GM21447 (cell line): ENCODE measurements at regions not wholly inside any gene's neighbourhood (a gene's known extent, or its start where the extent isn't known, plus 50 kb on each side); places are given as distances from the start of the nearest gene placed in this dataset.
A peak's percentile ranks its signal among the peaks of the same experiment; 100 is the strongest.

Experiments used
- ATAC-seq: cut with Tn5 transposase; IDR thresholded peaks from one replicate; pipeline ENCODE4 v1.9.1; 2021; ENCODE audit not compliant: unreplicated experiment

DNA sequence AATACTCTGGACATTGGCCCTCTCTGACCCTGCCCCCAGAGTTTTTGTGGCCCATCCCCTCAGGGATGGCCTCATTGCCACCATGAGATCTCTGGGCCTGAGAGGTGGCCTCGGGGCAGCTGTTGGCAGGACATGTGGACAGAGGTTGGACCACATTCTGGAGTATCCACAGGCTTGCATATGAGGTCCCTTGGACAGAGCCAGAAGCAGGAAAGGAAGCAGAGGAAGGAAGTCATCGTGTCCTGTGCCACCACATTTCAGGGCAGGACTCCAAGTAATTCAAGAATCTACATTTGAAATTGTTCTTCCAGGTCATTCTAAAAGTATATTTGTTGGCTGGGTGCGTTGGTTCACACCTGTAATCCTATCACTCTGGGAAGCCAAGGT lies 95.9 kb upstream of the PPP2R5A start:
- ATAC-seq = no peak

DNA sequence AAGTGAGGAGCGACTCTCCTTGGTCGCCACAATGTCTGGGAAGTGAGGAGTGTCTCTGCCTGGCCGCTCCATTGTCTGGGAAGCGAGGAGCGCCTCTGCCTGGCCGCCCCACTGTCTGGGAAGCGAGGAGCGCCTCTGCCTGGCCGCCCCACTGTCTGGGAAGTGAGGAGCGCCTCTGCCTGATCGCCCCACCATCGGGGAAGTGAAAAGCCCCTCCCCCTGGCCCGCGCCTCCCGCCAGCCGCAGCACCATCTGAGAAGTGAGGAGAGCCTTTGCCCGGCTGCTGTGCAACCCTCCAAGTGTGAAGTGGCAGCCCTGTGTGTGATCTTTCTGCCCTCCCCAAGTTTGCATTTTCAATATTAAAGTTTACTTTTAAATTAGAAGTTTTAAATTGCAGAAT lies 95.0 kb upstream of the PPP2R5A start:
- no peak for ATAC-seq

DNA sequence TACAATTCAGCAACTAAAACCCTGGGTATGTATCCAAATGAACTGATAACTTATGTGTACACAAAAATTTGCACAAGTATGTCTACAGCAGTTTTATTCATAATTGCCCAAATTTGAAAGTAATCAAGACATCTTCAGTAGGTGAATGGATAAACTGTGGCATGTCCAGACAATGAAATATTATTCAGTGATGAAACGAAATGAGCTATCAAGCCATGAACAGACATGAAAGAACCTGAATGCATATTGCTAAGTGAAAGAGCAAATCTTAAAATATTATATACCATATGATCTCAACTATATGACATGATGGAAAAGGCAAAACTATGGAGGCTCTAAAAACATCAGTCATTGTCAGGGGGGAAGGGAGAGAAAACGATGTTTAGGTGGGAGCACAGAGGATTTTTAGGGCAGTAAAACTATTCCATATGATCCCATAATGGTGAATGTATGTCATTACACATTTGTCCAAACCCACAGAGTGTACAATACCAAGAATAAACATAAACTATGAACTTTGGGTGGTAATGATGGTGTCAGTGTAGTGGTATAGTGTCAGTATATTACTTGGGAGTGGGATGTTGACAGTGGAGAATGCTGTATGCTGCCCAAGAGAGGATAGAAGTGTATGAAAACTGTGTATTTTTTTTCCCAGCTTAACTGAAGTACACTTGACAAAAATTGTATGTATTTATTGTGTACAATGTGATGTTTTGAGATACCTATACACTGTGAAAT lies 92.8 kb upstream of the PPP2R5A start:
- no peak for ATAC-seq

DNA sequence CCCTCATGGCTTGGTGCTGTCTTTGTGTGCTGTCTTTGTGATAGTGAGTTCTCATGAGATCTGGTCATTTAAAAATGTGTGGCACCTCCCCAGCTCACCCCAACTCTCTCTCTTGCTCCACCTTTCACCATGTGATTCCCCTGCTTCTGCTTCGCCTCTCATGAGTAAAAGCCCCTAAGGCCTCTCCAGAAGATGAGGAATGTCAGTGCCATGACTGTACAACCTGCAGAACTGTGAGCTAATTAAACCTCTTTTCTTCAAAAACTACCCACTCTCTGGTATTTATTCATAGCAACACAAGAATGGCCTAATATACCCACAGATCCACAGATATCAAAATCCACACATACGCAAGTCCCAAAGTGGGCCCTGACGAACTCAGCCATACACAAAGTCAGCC lies 88.9 kb upstream of the PPP2R5A start:
- no peak for ATAC-seq

DNA sequence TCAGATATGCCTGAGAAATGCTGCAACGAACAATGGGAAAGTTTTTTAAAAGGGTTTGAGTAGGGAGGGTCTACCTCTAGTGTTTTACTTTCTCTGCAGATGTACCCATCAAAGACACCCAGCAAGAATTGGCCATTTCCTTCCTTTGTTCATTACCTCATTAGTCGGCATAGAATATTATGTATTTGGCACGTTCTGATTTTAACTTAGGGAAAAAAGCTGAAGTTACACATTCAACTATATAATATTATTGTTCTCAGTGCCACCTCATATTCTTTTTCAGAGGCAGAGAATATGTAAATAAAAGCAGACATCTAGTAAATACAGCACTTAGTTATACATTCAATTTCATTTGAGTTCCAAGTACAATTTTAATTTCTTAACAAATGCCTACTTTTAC lies 83.7 kb upstream of the PPP2R5A start:
- ATAC-seq = no peak

DNA sequence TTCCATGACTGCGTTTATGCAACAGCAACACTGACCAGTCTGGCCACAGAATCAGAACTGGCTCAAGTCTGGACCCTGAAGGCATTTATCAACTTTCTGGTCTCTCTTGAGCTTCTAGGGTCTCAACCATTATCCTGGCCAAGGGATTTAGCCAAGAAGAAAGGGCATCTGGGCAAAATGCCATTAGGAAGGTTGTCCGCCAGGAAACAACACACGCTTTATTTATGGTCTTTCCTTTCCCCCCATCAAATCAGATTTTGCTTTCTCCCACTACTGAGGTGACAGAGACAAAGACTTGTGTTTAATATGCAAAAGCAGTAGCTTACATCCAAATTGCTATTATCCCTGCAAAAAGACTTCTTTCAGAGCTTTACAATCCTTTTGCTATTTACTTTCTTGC lies 81.6 kb upstream of the PPP2R5A start:
- no peak for ATAC-seq

DNA sequence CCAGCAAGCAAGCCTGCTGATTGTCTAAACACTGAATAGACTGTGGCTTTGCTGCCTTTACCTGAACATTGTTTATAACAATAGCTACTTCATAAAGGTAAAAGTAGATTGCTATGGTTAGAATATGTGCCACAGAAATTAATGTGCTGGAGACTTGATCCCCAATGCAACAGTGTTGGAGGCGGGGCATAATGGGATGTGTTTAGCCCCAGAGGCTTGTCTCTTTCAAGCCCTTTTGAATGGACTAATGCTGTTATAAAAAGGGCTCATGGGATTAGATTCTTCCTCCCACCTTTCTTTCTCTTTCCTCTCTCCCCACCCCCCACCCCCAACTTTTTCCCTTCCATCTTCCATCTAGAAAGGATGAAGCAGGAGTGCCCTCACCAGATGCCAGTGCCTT lies 80.2 kb upstream of the PPP2R5A start:
- ATAC-seq = no peak

DNA sequence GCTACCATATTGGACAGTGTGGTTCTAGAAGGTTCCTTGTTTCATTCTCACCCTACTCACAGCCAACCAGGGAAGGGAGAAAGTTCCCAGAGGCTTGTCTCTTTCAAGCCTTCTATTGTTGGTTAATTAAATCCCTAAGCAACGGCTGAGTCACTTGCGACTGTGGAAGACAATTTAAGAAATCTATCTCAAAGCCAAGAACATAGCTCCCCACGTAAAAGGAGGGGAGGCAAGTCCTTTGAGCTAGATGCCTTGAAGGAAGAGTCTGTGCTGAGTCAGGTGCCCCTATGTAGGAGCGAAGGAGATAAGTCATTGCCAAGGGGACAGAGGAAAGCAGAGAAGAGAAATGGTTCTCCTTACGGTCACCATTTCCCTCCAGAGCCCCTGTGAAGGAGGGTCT lies 79.4 kb upstream of the PPP2R5A start:
- ATAC-seq = no peak

DNA sequence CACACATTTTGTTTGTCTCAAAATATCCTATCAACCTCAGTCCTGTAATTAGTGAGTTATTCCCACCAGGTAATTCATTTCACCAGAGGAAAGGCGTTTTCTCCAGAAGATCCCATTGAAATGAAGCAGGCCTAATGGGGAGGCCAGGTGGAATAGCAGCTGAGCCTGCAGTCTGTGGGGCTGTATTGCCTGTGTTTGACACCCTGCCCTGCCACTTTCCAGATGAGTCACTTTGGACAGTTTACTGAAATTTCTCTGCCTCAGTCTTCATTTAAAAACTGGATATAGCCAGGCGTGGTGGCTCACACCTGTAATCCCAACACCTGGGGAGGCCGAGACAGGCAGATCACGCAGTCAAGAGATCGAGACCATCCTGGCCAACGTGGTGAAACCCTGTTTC lies 78.1 kb upstream of the PPP2R5A start:
- no peak for ATAC-seq

DNA sequence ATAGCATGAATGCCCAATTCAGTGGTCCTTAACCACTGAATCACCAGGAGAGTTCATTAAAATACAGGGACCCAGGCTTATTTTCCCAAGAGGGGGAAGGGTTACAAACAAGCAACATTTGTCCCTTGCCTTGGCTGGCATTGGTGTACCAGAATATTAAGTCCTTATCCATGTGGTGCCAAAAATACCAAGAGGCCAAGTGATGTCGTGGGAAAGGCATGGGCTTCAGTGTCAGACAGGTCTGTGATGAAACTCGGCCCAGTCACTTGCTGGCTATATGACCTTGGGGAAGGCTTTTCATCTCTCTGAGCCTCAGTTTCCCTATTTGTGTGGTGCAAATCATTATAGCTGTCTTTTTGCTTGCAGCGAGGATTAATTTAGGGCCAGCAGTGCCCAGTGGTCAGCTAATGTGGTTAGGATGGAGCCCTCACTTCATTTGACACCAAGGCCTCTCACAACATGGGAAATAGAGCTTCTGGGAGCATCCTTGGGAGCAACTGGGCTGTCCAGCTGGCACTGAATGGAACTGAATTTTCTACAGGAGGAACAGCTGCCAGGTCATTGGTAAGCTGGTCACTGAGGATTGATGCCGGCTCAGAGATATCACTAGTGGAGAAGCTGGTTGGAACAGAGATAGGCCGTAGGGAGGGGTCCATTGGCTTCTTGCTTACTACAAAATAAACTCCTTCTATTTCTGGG lies 77.2 kb upstream of the PPP2R5A start:
- ATAC-seq = no peak

DNA sequence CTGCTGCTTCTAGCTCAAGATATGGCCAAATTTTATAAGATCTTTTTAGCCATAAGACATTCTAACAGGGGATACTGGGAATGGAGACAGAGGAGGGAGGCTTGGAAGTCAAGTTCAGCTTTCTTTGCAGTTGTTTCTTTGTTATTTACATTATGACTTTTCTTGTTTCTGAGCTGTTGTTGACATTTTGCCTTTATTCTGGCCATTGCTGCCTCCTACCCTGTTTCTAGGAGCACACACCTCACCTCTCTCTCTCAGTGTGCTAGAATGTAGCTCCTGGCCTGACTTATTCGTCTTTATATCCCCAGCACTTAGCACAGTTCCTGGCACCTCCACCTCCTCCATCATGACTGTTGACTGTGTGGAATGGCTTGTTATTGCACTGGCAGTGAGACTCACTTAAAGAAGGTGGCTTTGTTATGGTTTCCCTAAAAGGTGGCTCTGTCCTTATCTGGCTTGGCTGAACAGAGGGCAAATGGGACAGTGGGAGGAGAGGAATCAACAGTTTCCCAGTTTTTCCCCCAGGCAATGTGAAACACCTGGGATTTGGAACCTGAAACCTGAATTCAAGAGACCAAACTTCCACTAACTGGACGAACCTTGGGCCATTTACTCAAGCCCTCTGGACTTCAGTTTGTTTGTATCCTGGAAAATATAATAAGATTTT lies 76.1 kb upstream of the PPP2R5A start:
- ATAC-seq = no peak

DNA sequence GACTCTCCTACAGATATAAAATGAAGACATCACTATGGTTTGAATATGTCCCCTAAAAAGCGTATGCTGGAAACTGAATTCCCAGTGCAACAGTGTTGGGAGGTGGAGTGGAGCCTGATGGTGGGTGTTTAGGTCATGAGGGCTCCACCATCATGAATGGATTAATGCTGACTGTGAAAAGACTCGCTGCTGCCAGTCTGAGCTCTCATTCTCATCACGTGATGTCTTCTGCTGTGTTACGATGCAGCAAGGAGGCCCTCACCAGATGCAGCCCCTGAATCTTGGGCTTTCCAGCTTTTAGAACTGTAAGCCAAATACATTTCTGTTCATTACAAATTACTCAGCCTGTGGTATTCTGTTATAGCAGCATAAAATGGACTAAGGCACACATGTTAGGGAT lies 73.8 kb upstream of the PPP2R5A start:
- no peak for ATAC-seq

DNA sequence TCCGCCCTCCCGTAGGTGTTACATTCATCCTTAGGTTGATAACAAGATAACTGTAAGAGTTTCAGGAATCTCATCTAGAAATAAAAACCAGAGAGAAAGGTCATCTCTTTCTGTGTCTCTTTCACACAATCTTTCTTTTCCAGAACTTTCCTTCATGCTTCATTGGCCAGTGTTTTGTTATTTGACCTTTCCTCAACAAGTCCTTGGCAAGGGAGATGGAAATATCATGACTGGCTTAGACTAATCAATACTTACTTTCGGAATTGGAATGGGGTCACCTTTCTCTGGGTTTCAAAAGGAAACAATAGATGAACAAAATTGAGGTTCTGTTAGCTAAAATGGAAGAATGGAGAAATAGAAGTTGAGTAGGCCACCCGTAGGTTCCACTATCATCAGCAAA lies 72.9 kb upstream of the PPP2R5A start:
- ATAC-seq = no peak

DNA sequence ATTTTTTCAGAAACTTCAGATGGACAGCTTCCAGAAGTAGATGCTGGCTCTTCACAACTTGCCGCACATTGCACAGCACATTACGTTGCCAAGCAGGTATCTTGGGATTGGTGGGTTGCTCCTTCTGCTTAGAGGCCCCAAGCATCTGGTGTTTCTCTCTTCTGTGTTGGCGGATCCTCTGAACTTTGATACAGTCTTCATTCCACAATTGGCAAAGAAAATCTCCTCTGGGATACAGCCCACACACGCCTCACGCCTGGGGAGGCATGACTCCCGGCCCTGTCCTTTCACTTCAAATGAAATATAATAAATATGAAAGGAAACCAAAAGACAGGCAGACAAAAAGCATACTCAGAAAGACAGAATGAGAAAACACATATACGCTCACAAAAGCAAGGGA lies 72.3 kb upstream of the PPP2R5A start:
- ATAC-seq = no peak

DNA sequence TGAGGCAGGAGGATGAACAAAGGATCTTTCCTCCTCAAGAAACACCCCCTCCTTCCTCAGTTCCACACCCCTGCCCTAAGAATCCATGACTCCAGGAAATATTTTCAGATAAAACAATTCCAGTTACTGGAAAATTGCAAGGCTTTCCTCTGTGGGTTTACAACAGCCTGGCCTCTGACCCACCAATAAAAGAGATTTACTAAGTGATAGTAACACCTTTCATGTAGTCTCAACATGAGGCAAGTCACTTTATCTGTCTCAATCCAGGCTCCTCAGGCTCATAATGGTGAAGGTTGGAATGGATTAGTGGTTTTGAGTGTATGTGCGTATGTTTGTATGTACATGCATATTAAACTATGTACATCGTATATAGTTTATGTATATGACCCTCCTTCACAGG lies 71.4 kb upstream of the PPP2R5A start:
- no peak for ATAC-seq

DNA sequence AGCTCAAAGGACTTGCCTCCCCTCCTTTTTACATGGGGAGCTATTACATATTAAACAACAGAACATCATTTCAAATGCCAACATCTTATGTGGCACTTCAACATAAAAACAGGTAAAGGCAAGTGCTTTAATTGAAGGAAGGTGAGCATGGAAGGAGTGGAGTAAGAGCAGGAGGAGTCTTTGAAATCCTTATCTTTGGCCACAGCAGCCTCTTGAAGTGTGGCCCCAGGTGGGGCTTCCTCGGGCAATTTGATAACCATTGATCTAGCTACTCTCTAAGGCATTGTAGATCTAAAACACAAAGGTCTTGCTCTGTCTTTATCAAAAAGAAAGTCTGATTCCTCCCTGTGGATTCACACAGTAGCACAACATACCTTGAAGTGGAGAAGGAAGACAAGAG lies 70.9 kb upstream of the PPP2R5A start:
- ATAC-seq = no peak

DNA sequence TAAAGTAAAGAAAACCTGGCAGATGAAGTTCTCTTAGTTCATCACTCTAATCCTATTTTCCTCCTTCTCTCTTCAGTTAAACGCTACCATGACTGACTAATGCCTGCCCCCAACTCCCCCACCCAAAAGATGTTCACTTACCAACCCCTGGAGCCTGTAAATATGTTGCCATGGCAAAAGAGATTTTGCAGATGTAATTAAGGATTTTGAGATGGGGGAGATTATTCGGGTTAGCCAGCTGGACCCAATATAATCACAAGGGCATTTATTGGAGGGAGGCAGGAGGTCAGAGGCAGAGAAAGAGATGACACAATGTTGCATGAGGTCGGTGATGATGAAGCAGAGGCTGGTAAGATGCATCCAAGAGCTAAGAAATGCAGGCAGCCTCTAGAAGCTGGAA lies 69.3 kb upstream of the PPP2R5A start:
- ATAC-seq = no peak

DNA sequence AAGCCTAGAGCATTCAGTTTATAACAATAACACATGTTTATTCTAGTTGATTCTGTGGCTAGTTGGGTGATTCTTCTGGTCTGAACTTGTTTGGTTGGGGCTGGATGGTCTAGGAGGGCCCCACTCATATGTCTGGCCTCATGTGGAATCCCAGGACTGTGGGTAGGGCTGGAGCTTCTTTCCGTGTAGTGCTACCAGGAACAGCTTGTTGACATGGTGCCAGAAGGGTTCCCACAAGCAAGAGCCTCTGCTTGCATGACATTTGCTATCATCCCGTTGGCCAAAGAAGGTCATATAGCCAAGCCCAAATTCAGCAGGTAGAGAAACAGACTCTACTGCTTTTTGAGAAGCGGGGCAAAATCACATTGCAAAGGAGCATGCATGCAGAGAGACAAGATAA lies 67.6 kb upstream of the PPP2R5A start:
- ATAC-seq = no peak

DNA sequence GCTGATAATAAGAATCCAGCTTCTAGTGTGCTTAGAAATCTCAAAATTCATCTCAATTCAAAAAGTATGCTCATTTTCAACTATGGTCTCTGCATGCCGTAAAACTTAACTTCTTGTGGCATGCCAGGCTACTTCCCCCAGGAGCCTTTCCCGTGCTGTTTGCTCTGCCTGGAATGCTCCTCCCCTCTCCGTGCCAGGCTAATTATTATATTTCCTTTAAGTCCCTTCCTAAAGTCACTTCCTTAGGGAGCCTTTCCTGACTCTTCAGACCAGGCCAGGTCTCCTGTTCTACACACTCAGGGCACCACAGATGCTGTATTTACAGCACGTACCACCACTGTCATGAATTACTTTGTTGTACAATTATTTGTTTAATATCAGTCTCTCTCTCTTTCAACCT lies 67.1 kb upstream of the PPP2R5A start:
- no peak for ATAC-seq

DNA sequence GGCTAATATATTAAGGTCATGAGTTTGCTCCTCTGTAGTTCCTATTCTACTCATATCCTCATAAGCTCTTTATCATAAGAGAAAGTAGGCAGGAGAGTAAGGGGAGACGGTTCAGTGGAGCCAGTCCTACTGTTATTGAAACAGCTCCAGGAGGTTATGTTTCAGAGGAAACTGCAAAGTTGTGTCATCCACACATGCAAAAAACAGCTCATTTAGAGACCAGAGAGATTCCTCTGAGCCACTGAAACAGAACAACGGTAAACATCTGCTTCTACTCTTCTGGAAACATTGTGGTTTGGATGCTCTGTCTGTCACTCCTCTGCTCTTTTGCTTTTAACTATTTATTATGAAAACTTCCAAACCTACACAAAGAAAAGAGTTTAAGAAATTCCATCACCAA lies 66.3 kb upstream of the PPP2R5A start:
- peak; percentile 97 for ATAC-seq

DNA sequence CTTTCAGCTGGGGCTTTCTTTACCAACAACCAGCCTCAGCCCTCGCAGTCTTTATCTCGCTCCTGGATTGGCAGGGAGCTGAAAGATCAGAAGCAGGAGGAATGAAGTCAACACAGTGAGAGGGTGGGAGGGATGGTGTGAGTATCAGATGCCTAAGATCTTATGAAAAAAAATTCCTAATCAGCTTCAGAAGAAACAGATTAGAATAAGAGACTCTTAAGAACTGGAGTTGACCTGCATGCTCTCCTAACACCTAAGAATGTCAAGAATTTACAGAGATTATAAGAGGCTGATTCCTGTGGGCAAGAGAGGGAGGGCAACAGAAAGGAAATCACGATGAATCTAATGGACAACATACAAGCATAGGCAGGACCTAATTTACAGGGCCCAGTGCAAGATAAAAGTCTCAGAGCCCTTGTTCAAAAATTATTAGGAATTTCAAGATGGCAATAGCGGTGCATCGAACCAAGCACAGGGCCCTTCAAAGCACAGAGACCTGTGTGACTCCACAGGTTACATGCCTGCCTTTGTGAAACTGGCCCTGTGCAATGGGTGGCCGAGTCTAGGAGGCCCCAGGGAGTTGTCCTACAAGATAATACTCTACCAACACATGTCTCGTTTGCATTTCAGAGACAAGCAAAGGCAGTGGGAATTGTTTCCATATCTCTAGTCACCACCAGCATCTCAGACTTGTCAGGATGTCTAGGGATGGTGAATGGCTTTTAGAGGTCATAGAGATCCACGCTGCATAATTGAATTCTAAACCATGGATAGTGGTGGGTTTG lies 65.3 kb upstream of the PPP2R5A start:
- ATAC-seq = no peak

DNA sequence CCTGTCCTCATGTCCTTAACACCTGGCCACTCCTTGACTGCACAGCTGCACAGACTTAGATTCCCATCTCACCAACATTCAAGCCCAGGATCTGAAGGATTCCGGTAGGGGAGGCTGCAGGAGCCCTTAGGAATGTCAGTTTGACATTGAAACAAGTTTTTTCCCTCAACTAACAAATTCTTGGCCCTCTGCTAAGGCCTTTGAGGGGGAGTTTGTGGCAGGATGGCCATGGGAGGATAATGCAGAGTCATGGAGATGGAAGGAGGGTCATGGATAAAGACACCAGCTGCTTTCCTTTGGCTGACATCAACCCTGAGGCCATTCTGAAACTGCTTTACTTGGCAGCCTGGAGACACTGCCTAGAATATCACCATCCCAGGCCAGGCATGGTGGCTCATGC lies 63.4 kb upstream of the PPP2R5A start:
- ATAC-seq = no peak
